ENCODE measurements at regions not wholly inside any gene's neighbourhood (a gene's known extent, or its start where the extent isn't known, plus 50 kb on each side); places are given as distances from the start of the nearest gene placed in this dataset.

GRCh38 chr12:127857661-127858060 lies 409.3 kb upstream of the TMEM132C start:
- ATAC-seq (no peak), DNase-seq (ENCODE audit: low spot score) (no peak)
- H3K9me3 Mint-ChIP-seq, result peaks cover 86% of the 10 kb centered on the region
- CTCF ChIA-PET, result no interaction called here
- H3K27me3 Mint-ChIP-seq (ENCODE audit: low read depth), result peaks cover 12% of the 10 kb centered on the region
- no peak overlapping the region for H3K27ac Mint-ChIP-seq
- H3K4me1 Mint-ChIP-seq, result no peaks in the 10 kb centered on the region
- POLR2A ChIA-PET, result no interaction called here
- TF ChIP-seq ZNF121 (CRISPR knock-in tag; IDR thresholded peaks at IDR 0.05) (no peak), ERG (CRISPR knock-in tag; IDR thresholded peaks at IDR 0.05) (no peak), E2F1 (CRISPR knock-in tag; IDR thresholded peaks at IDR 0.05) (no peak), HMGA2 (CRISPR knock-in tag; IDR thresholded peaks at IDR 0.05) (no peak), E2F5 (CRISPR knock-in tag; IDR thresholded peaks at IDR 0.05) (no peak), ATF3 (CRISPR knock-in tag; conservative IDR thresholded peaks at IDR 0.05) (no peak), MYBL2 (CRISPR knock-in tag; IDR thresholded peaks at IDR 0.05) (no peak), ELF4 (CRISPR knock-in tag; IDR thresholded peaks at IDR 0.05; ENCODE audit: low read depth) (no peak), TP53 (CRISPR knock-in tag; IDR thresholded peaks at IDR 0.05) (no peak), NR2C2 (CRISPR knock-in tag; IDR thresholded peaks at IDR 0.05) (no peak), PRRX2 (CRISPR knock-in tag; IDR thresholded peaks at IDR 0.05) (no peak), PRDM15 (CRISPR knock-in tag; IDR thresholded peaks at IDR 0.05) (no peak), ZNF317 (CRISPR knock-in tag; IDR thresholded peaks at IDR 0.05; ENCODE audit: borderline replicate concordance, low read depth) (no peak)
- H3K4me3 Mint-ChIP-seq, result no peak overlapping the region
- H3K36me3 Mint-ChIP-seq, result peaks cover 71% of the 10 kb centered on the region

- Mint-ChIP-seq H3K27me3 (ENCODE audit: low read depth) (peaks cover 13% of the 10 kb centered on the region), H3K4me3 (no peak overlapping the region), H3K9me3 (peaks cover 85% of the 10 kb centered on the region), H3K4me1 (no peaks in the 10 kb centered on the region), H3K27ac (no peak overlapping the region), H3K36me3 (peaks cover 71% of the 10 kb centered on the region)
- no peak for TF ChIP-seq E2F4 (CRISPR knock-in tag; IDR thresholded peaks at IDR 0.05; ENCODE audit: borderline replicate concordance, low read depth)
- TF ChIP-seq ZNF671 (CRISPR knock-in tag; IDR thresholded peaks at IDR 0.05), result no peak
- ChIA-PET CTCF (no interaction called here), POLR2A (no interaction called here)
- DNase-seq (ENCODE audit: low spot score) (no peak), ATAC-seq (no peak)
Observed at GRCh38 chr12:127860536-127860935, 406.4 kb upstream of the TMEM132C start.

GRCh38 chr12:127861406-127861805 lies 405.6 kb upstream of the TMEM132C start:
- peaks cover 79% of the 10 kb centered on the region for H3K9me3 Mint-ChIP-seq
- no peaks in the 10 kb centered on the region for H3K4me1 Mint-ChIP-seq
- ATAC-seq (no peak), DNase-seq (ENCODE audit: low spot score) (no peak)
- POLR2A ChIA-PET, result no interaction called here
- TF ChIP-seq CREM (CRISPR knock-in tag; IDR thresholded peaks at IDR 0.05) (no peak), TP53 (CRISPR knock-in tag; IDR thresholded peaks at IDR 0.05) (no peak), PRRX2 (CRISPR knock-in tag; IDR thresholded peaks at IDR 0.05) (no peak), RORB (CRISPR knock-in tag; IDR thresholded peaks at IDR 0.05) (no peak), HMGXB4 (CRISPR knock-in tag; IDR thresholded peaks at IDR 0.05) (no peak)
- H3K27me3 Mint-ChIP-seq (ENCODE audit: low read depth), result peaks cover 12% of the 10 kb centered on the region
- peaks cover 68% of the 10 kb centered on the region for H3K36me3 Mint-ChIP-seq
- CTCF ChIA-PET, result no interaction called here
- H3K4me3 Mint-ChIP-seq, result no peak overlapping the region
- H3K27ac Mint-ChIP-seq, result no peak overlapping the region
